IPS-18c (cell line): ENCODE measurements at regions not wholly inside any gene's neighbourhood (a gene's known extent, or its start where the extent isn't known, plus 50 kb on each side); places are given as distances from the start of the nearest gene placed in this dataset.
"Not testable (repeated sequence)": the region's sequence is repeated elsewhere in the genome, so short reads cannot be mapped to it uniquely, and the experiment has no call there.

Source experiments
- H3K4me3 ChIP-seq: 2 replicates; pipeline ENCODE4 v1.7.0; 2013; ENCODE audit warnings: low read depth, mild to moderate bottlenecking, low read length, moderate library complexity; ENCODE audit not compliant: insufficient read depth
- H3K9me3 ChIP-seq: one replicate; pipeline ENCODE4 v1.6.1; 2013; ENCODE audit warnings: mild to moderate bottlenecking, low read length, moderate library complexity; ENCODE audit not compliant: control insufficient read depth, insufficient read depth

GRCh38 chr4:188332265-188332664, 193.0 kb downstream of the TRIML1 start:
- Histone ChIP-seq H3K4me3 (no peak overlapping the region), H3K9me3 (no peaks in the 10 kb centered on the region)

DNA sequence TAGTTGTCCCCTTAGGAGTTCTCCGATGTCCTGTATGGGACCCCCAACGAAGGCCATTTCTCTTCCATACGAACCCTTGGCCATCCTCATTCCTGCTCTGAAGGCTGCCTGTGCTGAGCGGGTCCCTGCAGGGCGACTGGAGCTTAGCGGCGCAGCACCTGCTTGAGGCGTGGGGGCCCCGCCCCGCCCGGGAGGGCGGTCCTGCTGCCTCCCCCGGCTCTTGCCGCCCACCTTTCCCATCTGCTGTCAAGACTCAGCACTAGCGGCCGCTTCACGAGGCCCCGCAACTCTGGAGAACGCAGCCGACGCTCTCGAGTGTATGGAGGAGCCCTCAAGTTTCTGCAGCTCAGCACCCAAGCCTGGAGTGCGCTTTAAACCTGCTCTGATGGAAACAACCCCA, 197.7 kb downstream of the TRIML1 start:
- Histone ChIP-seq H3K9me3 (no peaks in the 10 kb centered on the region), H3K4me3 (no peak overlapping the region)

DNA sequence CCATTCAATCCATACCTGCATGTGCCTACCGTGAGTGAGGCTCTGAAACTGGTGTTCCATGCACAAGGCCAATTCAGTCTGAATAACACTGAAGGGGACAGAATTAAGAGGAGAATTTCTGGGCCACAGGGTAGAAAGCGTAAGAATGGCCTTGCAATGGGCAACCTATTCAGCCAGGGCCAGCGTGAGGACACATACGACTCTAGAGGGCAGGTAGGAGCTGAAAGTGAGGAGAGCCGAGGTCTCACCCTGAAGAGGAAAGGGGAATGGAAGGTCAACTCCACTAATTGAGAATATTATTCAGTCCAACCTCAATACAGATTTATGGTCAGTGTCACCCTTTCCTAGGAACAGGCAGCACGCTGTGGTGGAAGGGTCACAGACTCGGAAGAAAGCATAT, 202.2 kb downstream of the TRIML1 start:
- H3K9me3 ChIP-seq: no peaks in the 10 kb centered on the region
- H3K4me3 ChIP-seq: no peak overlapping the region

- H3K9me3 ChIP-seq: no peaks in the 10 kb centered on the region
These were observed 207.0 kb downstream of the TRIML1 start for GRCh38 chr4:188346171-188346809.

DNA sequence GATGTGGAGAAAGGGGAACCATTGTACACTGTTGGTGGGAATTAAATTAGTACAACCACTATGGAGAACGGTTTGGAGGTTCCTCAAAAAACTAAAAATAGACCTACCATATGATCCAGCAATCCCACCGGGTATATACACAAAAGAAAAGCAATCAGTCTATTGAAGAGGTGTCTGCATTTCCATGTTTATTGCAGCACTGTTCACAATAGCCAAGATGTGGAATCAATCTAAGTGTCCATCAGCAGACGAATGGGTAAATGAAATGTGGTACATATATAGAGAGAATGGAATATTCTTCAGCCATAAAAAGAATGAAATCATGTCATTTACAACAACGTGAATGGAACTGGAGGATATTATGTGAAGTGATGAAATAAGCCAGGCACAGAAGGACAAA, 208.1 kb downstream of the TRIML1 start:
- H3K9me3 ChIP-seq: no peaks in the 10 kb centered on the region
- no peak overlapping the region for H3K4me3 ChIP-seq

More at GRCh38 chr4:188346171-188346809, 207.0 kb downstream of the TRIML1 start:
- H3K4me3 ChIP-seq: no peak overlapping the region

DNA sequence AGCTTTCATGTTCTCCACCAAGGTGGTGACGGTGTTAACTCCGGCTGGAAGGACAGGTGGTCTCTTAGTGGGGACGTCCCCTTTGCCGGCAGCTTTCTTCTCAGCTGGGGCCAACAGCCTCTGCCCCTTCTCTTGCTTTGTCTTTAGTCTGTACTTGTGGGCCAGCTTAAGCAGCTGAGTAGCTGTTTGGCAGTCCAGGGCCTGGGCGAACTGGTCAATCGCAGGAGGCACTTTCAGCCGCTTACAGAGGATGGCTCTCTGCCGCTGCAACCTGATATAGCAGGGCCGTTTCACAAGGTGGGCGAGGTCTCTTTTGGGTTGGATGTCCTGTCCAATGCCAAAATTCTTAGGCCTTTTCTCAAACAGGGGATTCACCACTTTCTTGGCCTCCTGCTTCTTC, 210.3 kb downstream of the TRIML1 start:
- not testable (repeated sequence) for H3K9me3 ChIP-seq, H3K4me3 ChIP-seq

GRCh38 chr4:188363196-188363595, 224.0 kb downstream of the TRIML1 start:
- Histone ChIP-seq H3K4me3 (no peak overlapping the region), H3K9me3 (no peaks in the 10 kb centered on the region)

GRCh38 chr4:188370777-188371176, 231.5 kb downstream of the TRIML1 start:
- H3K9me3 ChIP-seq: no peaks in the 10 kb centered on the region
- H3K4me3 ChIP-seq: no peak overlapping the region

GRCh38 chr4:188372058-188372457, 232.8 kb downstream of the TRIML1 start:
- no peak overlapping the region for H3K4me3 ChIP-seq
- H3K9me3 ChIP-seq: no peaks in the 10 kb centered on the region

GRCh38 chr4:188372829-188373228, 233.6 kb downstream of the TRIML1 start:
- Histone ChIP-seq H3K4me3 (no peak overlapping the region), H3K9me3 (no peaks in the 10 kb centered on the region)

GRCh38 chr4:188374871-188375270, 235.6 kb downstream of the TRIML1 start:
- Histone ChIP-seq H3K9me3 (peaks cover 2% of the 10 kb centered on the region), H3K4me3 (no peak overlapping the region)

GRCh38 chr4:188377816-188378215, 238.6 kb downstream of the TRIML1 start:
- peaks cover 2% of the 10 kb centered on the region for H3K9me3 ChIP-seq
- H3K4me3 ChIP-seq: no peak overlapping the region

- no peaks in the 10 kb centered on the region for H3K9me3 ChIP-seq
- H3K4me3 ChIP-seq: no peak overlapping the region
These were observed 243.9 kb downstream of the TRIML1 start for GRCh38 chr4:188383180-188383579.

GRCh38 chr4:188387179-188387791, 248.0 kb downstream of the TRIML1 start:
- Histone ChIP-seq H3K9me3 (peaks cover 4% of the 10 kb centered on the region), H3K4me3 (no peak overlapping the region)

GRCh38 chr4:188391349-188391748, 252.1 kb downstream of the TRIML1 start:
- not testable (repeated sequence) for H3K9me3 ChIP-seq, H3K4me3 ChIP-seq

DNA sequence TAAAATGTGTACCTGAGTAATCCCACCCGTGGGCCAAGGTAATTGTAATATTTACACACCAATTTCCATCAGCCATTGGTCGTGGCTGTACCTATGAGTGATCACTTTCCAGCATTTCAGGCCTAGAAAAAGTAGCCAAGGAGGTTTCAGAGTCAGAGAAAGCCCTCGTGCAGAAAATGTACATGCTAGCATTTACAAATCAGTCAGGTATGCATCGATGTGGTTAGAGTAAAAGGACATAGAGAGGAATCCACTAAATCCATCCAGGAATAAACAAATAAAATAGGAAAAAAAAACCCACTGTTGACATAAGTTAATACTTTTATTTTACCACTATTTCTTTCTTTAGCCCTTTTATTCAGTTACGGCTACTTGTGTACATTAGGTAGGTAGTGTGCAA, 256.8 kb downstream of the TRIML1 start:
- Histone ChIP-seq H3K4me3 (no peak overlapping the region), H3K9me3 (peaks cover 5% of the 10 kb centered on the region)

GRCh38 chr4:188399834-188400233, 260.6 kb downstream of the TRIML1 start:
- Histone ChIP-seq H3K9me3 (peaks cover 3% of the 10 kb centered on the region), H3K4me3 (no peak overlapping the region)

DNA sequence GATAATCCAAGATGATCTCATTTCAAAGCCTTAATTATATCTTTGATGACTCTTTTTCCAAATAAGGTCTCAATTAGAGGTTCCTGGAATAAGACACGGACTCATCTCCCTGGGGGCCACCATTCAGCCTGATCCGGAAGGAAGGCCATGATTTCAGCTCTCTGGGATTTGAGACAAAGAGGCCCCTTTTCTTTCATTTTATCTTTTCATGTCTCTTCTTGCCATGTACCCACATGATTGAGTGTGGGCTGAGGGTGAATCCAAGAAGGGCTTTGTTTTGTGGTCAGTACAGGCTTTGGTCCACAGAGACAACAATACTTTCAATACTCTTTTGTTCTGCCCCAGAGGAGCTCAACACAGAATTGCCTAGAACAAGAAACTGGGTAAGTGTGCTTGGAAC, 261.2 kb downstream of the TRIML1 start:
- Histone ChIP-seq H3K4me3 (no peak overlapping the region), H3K9me3 (peaks cover 3% of the 10 kb centered on the region)

DNA sequence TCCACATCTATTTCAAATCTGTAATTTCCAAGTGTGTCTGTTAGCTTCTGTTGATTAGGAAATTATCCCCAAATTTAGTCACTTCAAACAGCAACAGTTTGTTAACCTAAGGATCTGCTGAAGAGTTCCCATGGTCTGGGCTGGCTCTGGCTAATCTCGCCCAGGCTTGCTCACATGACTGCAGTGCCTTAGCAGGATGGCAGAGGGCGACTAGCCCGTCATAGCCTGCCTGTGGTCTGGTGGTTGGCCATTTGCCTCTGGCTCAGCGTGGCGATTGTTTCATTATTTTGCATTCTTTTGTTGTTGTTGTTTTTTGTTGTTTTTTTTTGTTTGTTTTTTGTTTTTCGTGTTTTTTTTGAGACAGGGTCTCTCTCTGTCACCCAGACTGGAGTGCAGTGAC, 264.0 kb downstream of the TRIML1 start:
- Histone ChIP-seq H3K4me3 (no peak overlapping the region), H3K9me3 (no peaks in the 10 kb centered on the region)
